Stimulated activated CD8-positive, alpha-beta memory T cell treated with anti-CD3 and anti-CD28 coated beads, Interleukin-2, amount 100 ng/mL, for 48 hours (primary cell): ENCODE measurements at regions not wholly inside any gene's neighbourhood (a gene's known extent, or its start where the extent isn't known, plus 50 kb on each side); places are given as distances from the start of the nearest gene placed in this dataset.

Source experiments
- DNase-seq, 2 donors: peaks; one replicate each; pipeline ENCODE4 v3.0.0-alpha.2; 2020; ENCODE audit warnings: low read depth in 2 of 2

DNA sequence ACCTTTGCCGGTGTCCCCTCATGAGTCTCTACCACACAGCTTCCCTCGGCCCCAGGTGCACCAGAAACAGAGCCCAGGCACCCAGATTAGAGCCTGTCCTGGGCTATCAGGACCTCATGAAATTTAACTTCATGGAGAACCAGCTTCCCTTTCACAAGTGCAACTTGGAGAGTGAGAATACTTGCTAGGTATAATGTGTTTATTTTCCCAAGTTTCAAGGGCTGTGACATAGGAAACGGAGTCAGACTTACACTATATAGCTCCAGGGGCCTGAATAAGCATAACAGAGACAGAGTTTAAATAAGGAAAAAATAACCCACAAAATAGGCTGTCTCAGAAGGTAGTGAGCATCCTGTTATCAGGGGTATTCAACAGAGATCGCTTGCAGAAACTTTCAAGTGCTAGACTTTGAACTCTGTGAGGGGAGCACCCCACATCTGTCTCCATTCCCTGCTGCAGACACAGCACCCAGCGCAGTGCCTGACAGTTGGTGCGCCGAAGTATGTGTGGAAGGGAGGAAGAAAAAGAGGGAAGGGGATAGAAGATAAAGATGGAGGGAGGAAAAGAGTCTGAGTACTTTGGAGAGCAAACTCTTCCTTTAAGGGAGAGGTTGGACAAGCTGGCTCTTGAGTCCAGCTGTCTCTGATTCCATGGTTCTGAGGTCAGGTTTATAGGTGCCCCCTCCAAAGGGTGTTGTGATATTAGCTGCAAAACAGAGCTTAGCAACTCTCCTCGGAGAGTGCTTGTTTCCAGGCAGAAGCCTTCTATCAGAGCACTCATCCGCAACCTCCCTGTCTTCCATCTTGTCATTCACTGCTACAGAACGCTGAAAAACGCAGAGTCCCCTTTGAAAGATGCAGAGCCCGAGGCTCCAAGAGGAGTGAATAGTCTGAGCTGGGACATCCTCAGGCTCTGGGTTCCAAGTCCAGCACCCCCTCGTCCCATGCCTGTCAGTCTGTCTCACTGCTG is 84.8 kb downstream of the CPN2 start:
- DNase-seq, result no peak

DNA sequence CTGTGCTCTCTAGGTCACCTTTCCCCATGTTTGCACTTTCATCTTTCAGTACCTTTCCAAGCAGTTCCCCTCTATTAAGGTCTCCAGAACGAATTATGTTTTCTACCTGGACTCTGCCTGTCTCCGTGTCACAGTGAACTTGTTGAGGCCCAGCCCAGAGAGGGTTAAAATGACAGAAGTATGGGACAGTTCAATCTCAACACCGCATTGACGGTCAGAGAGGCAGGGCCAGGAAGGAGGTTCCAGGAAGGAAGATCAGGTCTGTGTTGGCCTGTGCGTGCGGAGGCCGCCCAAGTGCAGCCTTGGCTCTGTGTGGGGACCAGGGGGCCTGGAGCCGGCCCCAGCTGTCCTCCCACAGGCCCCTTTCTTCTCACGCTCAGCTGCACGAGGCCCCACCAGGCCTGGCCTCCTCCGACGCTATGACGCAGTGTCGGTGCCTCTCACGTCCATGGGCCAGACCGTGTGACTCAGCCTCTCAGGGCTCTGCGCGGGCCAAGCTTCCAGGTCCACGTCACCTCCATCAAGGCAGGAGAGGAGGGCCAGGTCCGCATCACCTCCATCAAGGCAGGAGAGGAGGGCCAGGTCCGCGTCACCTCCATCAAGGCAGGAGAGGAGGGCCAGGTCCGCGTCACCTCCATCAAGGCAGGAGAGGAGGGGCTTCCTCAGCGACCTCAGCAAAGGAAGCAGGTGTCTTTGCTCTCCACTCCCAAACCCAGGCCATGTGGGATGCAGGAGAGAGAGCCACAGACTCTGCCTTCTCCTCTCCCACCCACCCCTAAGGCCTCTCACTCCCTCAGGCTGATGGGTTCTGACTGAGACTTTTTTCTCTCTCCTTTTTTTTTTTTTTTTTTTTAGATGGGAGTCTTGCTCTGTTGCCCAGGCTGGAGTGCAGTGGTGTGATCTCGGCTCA is 83.1 kb downstream of the CPN2 start:
- no peak for DNase-seq

DNA sequence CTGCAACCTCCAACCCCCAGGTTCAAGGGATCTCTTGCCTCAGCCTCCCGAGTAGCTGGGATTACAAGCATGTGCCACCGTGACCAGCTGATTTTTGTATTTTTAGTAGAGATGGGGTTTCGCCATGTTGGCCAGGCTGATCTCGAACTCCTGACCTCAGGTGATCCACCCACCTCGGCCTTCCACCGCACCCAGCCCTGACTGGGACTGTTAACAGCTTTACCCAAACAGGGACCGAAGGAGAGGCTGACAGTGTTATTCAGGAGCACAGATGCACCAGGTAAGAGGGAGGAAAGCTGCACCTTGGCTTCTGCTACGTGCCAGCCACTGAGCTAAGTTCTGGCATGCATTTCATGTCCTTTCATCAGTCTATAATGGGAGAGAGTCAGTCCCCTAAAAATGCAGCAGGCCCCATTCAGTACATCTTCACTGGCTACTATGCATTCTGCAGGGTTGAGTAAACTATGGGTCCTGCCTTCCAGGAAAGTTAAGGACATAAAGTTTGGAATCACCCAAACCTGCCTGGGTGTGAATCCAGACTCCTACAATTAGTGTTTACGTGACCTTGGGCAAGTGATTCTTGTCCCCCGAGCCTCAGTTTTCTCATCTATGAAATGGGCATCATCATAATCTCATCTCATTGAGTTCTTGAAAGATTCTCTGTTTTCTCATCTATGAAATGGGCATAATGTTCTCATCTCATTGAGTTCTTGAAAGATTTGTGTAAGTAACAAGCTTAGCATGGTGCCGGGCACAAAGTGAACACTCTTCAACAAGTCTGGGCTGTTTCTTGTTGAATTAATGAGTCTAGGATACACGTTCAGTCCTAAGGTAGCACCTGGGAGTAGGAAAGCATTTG is 82.2 kb downstream of the CPN2 start:
- DNase-seq, result no peak

DNA sequence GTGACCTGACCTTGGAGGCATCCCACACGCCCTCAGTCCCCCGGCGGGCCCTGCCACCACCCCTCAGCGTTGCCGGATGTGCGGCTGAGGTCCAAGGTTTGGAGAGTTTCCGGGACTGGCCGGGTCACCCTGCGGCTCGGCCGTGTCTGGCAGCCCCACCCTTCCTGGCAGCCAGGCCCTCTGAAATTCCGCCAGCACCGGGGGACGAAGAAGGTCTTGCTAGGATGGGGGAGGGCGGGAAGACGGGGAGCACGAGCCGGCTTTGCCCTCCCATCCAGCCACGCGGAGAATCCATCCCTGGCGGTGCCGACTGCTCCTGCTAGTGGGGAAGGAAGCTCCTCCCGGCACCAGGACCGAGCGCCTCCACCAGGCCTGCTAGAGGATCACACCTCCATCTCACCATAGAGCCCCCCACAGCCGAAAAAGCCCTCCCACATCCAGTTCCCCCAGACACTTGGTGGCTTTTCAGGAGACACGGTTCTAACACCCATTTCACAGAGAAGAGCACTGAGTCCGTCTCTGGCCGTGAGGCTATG is 81.5 kb downstream of the CPN2 start:
- no peak for DNase-seq

DNA sequence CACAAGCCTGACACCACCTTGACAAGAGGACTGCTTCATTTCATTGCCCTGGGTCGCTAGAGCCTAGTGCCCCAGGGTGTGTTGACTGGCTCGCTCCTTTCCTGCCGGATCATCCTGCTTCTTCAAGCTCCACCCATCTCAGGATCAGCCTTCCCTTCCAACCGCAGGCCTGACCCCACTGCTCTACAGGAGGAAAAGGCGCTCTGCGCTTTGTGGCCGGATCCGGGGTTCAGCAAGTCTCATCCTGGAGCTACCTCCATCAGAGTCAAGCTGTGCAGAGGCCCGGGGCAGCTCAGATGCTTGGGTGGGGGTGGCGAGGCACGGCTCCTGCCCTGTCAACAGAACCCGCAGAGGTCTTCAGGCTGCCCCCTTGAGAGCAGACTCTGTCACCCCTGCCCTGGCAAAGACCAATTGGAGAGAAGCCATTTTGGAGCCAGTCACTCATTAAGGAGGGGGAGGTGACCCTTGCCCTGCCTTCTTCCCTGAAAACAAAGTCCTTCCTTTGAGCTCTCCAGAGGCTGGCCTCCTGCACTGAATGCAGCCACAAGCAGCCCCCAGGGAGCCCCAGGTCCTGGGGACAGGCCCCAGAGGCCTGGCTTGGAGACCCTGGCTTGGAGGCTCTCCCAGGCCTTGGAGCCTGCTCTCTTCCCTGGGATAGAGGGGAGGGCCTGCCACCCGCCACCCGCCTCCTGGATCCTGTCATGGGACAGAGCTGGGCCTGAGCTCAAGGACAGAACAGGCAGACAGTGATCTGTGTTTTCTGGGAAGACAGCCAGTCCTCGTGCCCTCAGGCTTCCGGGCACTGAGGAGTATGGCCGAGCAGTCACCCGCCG is 80.3 kb downstream of the CPN2 start:
- no peak for DNase-seq

DNA sequence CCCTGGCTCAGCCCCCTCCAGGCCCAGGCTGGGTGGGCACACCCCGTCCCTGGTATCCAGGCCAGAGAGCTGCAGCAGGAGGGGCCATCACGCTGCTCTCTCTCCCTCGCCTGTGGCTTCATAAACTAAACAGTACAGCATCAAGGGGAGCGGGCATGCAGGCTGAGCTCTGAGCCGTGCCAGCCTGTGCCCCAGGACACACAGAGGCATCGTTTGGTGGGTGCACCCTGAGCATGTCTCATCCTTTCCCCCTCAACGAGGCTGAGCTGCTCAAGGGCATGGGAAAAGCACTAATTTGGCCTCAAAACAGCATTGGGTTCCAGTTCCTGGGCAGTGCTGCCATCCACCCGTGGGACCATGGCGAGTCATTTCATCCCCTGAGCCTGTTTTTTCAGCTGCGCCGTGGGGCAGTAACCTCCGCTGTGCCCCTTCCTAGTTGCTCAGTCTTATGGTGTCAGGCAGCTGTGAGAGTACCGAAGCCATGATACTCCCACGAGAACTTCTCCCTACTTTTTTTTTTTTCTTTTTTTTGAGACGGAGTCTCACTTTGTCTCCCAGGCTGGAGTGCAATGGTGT is 79.6 kb downstream of the CPN2 start:
- DNase-seq, result no peak

DNA sequence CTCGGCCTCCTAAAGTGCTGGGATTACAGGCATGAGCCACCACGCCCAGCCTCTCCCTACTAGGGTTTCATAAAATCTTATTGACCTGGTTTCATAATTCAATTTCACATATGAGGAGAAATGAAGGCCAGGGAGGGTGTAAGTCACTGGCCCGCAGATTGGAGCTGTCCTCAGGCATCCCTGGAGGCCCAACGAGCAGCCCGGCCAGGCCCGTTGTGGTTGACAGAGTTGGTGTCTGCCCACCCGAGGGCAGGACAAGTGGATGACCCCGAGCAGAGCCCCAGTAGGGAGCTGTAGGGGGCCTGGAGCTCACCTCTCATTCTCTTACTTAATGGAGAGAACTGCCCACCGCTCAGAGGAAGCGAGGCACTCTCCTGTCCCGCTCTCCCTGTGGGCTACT is 78.9 kb downstream of the CPN2 start:
- DNase-seq, result no peak

DNA sequence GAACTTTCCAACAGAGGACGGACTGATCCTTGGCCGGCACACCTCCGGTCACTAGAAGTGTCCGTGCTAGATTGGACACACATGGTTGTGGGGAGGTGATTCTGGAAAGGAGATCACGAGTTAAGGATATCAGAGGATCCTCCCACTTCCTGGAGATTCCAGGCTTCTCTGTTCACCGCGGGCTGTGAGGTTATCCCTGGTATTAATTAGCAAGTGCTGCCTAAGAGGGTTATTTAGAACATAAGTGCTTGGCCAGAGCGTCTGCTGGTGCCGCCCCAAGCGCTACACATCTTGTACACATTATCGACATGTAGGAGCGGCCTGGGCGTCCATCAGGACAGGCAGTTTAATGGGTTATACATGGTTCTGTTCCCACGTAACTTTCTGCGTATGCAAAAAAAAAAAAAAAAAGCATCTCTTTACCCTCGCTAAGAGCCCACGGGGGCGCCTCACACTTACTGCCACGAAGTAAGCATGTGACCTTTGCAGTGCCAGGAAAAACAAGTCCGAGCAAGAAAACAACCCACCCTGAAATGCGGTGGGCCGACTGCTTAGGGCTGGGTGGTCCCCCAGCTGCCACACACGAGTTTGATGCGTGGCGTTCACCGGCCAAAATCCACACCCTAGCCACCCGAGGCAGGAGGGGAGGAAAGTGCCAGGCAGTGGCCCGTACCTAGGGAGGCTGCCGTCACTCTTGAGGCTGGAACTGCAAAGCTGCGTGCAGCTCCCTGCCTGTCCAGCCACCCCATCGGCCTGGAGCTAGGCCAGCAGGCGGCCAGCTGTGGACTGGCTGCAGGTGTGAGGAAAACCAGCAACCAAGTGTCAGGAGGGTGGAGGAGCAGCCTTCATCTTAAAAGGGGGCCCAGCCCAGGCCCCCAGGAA is 78.0 kb downstream of the CPN2 start:
- DNase-seq, result no peak

DNA sequence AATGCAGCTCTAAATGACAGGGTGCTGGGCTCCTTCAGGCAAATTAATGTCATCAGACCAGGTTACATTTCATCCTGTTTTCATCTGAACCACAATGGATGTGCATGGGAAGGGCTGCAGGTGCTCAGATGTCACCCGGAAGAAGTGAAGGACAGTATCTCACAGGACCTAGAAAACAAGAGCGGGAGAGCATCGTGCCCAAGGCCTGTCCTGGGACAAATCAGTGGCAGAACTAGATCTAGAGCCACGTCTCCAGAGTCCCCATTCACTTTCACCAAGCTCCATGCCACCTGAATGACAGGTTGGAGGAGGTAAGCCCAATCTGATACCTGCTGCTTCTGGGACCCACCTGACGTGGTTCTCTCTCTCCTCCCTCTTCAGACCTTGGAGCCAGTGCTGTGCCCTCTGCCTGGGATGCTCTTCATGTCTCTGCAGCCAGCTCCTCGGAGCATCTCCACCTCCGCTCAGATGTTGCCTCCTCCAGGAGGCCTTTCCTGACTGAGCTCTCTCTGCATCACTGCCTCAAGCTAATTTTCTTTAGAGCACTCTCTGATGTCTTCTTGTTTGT is 77.3 kb downstream of the CPN2 start:
- no peak for DNase-seq

DNA sequence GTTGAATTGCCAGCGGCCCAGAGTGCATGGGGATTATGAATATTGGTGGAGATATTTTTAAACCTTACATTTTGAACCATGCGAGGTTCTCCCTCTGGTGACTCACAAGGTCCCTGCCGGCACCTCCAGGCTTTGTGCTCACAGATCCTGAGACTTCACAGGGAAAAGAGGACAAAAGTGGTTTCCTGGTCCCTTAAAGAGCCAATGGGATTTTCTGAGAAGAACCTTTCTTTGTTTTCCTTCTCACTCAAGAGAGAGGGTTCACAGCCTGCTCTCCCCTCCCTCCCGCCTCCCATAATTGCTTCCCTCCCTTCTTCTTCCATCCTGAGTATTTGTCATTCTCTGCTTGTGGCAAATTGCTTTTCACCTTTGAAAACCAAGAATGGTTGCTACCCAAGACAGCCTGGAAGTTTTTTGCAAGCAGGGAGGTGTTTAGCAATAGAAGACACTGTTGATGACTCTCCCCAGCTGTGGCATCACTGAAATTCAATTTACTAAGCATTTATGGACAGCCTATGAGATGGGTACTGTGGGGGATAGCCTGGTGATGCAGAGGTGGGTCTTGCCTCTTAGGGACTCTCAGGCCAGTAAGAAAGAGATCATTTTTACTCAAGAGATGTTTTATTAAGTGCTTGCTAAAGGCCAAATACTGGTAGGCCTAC is 76.6 kb downstream of the CPN2 start:
- no peak for DNase-seq

DNA sequence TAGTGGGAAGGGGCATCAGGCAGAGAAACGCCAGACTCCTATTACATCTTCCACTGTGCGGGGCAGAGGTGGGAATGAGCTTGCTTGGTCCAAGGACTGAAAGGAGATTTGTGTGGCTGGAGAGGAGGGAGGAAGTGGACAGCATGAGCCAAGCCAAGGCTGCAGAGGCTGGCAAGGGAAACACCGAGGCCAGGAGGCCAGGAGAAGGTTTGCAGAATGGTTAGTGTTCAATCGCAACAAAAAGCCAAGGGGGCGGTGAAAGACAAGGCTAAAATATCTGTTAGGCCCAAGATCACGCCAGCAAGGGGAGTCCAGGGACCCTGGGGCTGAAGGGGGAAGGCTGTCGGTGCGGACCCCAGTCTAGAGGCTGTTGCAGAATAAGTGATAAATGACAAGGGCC is 75.8 kb downstream of the CPN2 start:
- DNase-seq, result no peak

DNA sequence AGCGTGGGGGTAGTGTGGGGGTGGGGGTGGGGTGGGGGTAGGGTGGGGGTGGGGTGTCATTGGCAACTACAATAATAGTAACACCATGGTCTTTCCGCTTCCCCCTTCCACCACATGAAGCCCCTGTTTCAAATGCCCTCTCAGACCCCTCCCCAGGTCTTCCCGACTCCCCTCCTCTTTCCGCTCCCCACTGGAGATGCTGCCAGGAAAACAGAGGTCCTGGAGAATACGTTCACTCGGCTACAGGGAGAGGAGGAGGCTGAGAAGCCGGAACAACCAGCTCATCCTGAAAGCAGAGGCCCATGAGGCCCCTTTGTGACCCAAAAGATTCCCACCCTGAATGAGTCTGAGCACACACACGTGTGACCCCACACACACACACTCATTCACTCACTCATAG is 75.4 kb downstream of the CPN2 start:
- no peak for DNase-seq

DNA sequence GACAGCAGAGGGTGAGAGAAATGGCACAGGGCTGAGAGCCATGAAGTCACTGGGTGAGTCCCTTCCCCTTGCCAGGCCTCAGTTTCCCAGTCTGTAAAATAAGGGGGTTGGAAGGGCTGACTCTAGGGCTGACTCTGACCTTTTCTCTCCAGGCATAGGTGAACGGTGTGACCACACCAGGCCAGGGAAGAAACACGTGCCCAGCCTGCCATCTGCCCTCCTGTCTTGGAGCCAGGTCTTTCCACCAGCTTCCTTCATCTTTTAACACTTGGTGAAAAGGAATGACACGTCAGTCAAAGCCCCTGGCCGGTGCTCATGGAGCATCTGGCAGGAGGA is 74.4 kb downstream of the CPN2 start:
- DNase-seq, result no peak

DNA sequence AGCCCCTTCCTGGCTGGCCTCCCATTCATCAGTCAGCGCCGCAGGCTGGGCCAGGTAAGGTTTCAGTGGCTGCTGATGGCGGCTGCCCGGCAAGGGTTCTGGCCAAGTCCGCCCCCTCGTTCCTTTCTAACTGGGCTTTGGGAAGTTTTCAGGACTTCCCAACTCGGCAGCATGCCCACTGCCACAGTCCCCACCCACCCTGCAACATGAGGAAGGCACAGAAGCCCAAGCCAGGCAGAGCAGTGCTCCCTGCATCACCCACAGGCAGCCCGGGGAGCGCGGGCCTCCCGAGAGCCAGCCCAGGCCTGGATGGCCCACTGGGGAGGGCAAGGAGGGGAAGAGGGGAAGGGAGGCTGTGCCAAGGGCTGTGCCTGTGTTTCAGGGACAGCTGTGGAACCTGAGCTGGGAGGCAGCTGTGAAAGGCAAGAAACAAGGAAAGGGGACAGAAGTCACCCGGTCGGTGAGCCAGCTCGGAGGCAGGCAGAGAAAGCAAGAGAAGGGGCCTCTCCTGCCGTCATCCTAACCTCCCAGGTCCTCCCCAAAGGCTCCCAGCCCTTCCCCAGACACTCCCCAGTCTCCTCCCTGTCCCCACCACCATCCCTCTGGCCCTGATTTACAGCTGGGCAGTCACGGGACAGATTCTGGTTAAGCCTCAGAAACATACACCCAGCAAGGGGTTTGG is 73.9 kb downstream of the CPN2 start:
- no peak for DNase-seq

DNA sequence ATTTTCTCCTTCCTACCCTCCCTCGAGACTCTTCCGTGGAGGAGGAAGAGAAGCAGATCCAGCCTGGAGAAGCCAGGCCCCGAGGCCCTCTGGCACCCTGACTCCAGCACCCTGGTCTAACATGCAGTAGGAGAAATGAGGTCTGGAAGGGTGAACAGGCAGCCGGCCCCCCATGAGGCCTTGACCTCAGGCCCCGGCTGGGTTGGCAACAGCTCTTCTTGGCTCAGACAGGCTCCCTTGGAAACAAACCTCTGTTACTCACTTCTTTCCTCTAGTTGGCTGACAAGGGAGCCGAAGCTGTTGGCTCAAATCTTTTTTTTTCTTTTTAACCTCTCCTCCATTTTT is 73.4 kb downstream of the CPN2 start:
- no peak for DNase-seq

DNA sequence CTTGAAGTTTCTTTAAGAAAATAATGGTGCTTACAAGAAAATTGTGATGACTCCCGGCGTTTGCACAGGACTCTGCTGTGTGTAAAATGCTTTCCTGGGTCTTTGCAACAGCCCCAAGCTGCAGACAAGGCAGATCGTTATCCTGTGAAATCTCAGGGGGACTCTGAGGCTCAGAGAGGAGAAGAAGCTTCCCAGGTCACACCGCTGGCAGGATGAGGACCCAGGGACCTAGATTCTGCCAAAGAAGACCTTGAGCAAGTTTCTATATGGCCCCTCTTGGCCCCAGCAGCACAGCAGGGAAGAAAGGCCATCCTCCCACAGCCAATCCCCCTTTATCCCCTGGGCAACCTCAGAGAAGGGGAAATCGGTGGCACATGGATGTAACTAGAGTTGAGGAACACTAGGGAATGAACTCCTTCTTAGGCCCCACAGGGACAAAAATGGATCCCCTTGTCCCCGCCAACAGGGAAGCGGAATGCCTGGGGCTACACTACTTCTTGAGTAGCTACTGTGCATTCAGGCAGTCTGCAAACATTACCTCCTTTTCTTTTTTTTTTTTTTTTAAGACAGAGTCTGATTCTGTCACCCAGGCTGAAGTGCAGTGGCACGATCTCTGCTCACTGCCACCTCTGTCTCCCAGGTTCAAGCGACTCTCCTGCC is 72.8 kb downstream of the CPN2 start:
- DNase-seq, result no peak

DNA sequence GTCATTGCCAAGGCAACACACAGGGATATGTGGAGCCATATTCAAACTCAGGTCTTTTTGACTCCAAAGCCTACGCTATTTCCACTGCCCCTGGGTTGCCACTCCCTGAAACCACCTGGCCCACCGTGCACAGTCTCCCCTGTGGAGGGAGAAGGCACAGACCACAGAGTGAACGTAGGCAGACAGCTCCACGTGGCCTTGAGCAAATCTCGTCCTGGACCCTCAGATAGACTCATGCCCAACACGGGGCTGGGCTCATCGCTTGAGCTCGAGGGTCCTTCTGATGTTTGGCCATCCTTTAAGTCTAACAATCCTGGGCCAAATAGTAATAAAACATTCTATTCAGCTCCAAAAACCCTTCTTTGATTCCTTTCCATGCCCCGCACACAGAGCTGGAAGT is 72.0 kb downstream of the CPN2 start:
- no peak for DNase-seq
